HG03354 (cell line): ENCODE measurements at regions not wholly inside any gene's neighbourhood (a gene's known extent, or its start where the extent isn't known, plus 50 kb on each side); places are given as distances from the start of the nearest gene placed in this dataset.

Experiments used
- ATAC-seq: cut with Tn5 transposase; IDR thresholded peaks from one replicate; pipeline ENCODE4 v1.9.1; 2021; ENCODE audit warnings: mild to moderate bottlenecking; ENCODE audit not compliant: unreplicated experiment, poor library complexity, severe bottlenecking

DNA sequence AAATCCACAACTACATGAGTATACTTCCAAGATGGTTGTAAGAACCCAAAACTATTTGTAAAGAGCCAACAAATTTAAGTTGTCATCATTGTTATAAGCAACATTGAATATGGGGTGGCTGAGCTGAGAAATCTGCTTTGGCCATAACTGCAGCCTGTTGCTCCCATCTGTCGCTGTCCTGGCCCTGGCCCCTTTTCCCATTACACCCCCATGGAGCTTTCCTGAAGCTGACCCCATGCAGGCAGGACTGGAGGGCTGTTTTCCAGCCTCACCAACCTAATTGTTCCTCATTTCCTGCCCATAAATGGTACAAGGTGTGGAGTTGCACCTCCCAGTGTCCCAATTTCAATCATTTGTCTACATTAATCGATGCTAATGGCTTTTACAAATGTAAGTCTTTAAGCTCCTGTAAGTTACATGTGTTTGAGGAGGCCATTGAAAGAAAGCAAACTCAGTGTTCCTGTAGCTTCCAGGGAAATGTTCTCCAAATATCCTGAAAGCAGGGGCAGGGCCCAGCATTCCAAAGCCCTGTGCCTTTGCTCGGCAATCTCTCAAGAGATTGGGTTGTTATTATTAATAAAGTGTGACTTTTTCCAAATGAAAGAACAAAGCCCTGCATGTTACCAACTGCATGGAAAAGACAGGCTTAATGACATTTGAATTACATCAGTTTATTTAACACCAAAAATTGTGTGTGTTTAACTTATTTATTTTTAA is 545.9 kb downstream of the PLPP3 start:
- ATAC-seq = no peak

DNA sequence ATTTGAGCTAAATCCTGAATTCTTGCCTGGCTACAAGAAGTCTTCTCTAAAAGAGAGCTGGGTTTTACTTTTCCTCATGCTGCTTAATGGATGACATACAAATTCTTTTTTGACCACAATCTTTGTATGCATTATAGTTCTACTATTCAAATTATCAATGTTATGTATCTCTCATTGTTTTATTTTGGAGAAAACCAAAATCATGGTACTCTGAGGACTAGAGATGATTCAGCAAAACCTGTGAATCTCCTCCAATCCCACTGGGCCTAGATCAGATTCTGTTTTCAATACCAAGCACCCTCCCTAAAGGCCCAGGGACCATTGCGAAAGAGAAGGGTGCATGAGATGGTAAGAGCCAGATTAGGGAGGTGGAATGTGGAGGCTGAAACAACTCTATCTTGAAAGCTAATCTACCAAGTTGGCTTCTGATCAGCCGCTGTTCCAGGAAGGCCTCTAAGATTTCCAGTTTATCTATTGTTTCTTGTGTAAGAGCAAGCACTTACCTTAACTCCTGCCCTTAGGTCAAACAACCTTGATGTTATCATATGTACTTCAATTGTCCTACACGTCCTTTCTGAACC is 547.2 kb downstream of the PLPP3 start:
- no peak for ATAC-seq

DNA sequence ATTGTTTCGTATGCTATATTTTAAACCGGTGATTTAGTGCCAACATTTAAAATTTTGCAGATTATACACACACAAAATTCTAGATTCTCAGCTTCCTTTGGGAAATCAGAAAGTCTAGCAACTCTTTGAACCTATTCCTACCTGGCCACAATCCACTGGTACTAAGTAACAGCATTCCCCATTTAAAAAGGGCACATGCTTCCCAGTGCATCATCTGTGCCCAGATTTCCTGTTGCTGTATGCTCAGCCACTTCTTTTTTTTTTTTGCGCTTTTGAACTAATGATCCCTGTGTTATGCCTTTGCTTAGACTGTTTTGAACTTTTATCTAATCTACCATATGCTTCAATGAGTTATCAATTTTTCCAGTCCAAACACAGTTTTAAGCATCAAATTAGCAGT is 548.4 kb downstream of the PLPP3 start:
- ATAC-seq = no peak

DNA sequence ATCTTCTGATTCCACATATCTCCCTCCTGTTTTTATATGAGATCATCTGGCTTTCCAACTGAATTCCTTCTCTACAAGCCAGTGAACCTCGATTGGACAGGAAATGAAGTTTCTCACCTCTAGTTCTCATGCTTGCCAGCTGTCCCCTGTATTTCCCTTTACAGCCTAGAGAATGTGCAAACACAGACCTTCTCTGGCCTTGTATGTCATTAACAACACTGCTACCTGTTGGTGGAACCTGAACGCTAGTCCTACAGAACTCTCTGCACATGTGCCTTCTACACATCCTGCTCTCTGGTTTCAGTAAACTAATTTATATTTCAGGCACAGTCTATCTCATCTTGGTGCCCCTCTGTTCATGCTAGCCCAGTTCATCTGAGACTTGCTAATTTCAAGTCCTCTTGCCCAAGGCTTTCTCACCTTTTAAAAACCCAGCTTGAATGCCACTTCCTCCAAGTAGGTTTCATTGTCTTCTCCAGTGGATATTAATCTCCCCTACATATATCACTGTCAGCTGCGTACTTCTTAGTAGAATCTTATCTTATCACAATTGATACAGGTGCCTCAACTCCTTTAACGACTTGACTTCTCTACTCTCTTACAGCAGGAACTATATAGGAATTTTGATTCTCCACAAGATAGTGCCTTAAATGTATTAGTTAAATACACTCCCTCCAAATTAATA is 549.9 kb downstream of the PLPP3 start:
- ATAC-seq = no peak

DNA sequence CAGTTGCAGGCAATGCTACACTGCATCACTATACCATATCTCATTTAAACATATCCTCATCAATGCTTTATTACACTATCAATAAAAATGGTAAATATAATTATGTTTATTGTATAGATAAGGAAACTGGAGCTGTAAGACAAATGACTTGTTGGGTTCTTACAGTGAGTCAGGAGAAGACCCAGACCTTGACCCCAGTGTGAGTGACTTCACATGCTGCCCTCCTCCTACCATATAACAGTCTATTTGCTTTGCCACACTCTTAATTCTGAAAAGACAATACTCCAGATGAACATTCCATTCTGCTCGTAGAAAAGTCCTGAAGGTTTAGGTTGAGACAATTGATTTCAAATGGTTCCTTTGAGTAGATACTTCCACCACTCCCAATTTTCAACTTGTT is 550.5 kb downstream of the PLPP3 start:
- no peak for ATAC-seq

DNA sequence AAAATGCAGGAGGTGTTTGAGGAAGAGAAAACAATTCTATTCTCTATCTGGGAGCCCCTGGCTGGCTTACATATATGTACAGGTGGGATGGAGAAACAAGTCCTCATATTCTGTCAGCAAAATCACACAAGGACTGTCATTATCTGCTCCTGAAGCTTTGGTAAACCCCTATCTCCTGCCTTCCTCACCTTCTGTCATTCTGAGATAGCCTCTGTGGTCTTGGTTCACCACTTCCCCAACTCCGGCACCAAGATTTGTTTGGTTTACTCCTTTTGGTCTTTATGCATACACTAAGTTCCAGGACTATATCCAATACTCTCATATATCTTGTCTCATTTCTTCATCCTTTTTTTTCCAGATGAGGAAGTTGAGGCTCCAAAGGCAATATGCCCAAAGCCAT is 551.1 kb downstream of the PLPP3 start:
- ATAC-seq = no peak

DNA sequence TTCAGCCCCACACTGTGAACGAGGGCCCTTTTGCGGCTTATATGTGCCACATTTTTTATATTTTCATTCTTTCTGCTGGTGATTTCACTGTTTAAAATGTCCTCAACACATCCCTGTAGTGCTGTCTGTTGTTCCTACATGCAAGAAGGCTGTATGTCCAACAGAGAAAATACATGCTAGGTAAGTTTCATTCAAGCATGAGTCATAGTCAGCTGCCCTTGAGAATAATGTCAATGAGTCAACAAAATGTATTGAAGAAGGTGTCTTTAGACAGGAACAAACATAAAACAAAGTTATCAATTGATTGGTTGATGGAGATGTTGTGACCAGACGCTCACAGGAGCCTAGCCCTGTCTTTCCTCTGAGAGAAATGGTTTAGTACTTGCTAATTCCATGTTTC is 553.4 kb downstream of the PLPP3 start:
- no peak for ATAC-seq

DNA sequence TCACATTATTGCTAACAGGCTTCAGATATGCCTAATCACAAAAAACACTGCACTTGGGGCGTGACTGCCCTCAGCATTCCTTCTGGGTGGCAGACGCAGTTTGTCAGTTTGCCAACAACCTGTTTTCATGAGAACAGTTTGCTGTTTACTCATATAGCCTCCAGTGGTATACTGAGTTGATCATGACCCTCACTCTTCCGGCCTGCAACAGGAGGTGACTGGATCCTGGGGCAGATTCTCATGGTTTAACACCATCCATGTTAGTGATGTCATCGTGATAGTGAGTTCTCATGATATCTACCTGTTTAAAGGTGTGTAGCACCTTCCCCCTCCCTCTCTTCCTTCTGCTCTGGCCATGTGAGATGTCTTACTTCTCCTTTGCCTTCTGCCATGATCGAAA is 555.2 kb downstream of the PLPP3 start:
- no peak for ATAC-seq

DNA sequence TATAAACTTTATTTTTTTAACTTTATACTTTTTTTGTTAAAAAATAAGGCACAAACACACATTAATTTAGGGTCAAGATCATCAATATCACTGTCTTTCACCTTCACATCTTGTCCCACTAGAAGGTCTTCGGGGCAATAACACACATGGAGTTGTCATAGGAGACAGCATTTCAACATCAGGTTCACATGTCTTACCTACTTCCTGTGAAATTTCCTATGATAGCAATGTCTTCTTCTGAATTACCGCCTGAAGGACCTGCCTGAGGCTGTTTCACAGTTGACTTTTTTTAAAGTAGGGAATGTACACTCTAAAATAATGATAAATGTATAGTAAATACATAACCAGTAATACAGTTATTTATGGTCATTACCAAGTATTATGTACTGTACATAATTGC is 559.4 kb downstream of the PLPP3 start:
- no peak for ATAC-seq

DNA sequence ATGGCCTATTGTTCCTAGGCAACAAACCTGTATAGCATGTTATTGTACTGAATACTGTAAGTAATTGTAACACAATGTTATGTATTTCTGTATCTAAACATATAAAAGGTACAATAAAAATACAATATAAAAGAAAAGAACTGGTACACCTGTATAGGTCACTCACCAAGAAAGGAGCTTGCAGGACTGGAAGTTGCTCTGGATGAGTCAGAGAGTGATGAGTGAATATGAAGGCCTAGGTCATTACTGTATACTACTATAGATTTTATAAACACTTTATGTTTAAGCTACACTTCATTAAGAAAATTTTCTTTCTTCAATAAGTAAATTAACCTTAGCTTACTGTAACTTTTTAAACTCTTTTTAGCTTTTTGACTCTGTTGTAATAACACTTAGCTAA is 559.9 kb downstream of the PLPP3 start:
- no peak for ATAC-seq

DNA sequence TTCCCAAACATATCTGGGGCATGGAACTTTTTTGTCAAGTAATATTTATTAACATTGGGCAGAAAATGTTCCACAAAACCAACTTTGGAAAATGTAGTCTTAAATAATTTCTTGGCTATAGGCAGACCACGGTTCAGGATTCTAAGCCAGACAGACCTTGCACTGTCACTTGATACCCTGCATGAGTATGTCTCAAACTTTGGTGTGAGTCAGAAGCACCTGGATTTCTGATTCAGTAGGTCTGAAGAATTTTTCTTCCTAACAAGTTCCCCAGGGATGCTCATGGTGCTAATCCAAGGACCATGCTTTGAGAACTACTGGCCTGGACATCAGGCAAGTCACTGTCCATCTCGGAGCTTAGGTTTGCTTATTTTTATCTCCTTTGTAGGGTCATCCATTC is 562.0 kb downstream of the PLPP3 start:
- ATAC-seq = no peak

DNA sequence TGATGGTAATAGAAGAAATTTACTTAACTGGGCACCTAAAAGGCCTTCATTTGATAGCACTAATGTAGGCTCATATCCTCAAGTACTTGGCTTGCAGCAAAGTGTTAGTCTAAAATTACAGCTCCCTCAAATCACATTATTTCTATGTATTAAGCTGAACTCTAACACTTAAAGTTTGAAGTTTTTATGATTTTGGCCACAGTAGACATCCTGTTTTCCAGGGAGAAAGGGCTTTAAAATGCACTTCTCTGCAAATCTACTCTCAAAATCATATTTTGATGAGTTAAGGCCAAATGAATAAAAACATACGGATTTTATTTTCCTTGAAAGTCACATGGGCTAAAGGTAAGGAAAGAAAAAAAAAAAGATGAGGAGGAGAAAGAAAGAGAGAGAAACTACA is 575.5 kb downstream of the PLPP3 start:
- ATAC-seq = no peak

DNA sequence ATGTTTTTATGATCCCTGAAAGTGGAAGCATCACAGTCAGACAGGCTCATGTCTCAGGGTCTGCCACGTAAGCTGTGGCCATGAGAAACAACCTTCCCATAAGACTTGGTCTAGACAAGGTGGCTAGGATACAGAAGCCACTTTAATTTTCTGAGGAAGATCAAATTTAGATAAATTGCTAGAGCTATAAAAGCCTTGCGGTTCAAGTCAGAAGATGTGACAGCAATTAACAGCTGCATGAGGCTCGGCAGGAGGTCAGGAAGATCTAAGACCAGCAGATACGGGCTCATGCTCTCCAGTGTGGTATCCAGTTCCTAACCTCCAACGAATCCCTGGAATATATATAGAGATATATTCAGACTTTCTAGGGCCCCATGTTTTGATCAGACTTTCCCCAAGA is 577.1 kb downstream of the PLPP3 start:
- no peak for ATAC-seq

DNA sequence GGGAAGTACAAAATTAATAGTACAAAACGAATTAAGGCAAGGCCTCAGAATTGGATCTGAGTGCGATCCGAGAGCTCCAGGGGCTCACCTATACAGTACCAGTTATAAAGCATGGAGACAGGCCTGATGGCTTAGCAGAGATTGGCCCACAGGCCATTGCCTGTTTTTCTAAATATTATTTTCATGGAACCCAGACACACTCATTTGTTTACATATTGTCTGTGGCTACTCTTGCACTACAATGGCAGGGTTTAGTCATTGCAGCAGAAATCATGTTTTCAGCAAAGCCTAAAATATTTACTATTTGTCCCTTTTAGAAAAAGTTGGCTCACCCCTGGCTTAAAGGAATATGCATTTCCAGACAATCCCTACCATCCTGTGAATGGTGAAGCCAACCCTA is 578.9 kb downstream of the PLPP3 start:
- ATAC-seq = no peak

DNA sequence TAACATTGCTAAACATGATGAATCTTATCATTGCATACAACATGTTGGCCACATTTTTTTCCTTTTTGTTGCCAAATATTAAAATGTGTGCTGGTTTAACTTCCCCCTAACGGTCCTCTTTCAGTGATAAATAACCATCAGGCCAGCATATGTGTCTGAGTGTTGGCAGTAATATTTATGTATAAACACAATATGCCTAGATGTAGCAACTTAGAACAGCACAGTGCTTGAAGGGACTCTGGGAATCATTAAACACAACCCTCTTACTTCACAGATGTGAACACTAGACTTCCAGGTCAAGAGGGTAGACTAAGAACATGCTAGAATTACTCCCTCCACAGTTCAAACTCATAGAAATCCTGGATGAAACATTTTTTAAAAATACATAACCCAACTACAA is 581.8 kb downstream of the PLPP3 start:
- no peak for ATAC-seq

DNA sequence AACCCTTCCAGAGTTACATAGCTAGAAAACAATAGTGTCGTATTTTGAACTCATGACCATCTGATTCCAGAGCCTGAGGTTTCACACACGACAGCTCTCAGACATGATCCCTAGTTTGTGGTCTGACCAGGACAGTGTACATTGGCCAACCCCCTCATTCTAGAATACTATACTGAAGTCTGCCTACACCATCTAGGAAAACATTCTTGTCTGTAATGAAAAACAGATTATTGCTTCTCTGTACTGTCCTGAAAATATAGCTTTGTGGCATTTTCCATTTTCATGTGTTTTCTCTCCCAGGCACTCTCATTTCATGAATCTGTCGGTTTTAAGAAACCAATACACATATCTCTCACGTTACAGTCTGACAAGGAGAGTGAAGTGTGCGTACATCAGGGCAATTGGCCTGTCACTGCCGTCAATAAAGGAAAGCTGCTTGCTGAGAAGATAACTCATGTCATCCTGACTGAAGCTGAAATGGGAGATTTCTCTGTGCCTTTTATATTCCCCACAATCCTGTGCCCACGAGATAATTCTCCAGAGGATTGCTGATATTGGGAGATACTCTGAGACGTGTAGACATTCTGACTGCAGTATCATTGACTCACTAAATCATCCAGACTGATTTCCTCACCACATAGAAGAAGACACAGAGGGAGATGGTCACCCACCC is 585.6 kb downstream of the PLPP3 start:
- no peak for ATAC-seq

DNA sequence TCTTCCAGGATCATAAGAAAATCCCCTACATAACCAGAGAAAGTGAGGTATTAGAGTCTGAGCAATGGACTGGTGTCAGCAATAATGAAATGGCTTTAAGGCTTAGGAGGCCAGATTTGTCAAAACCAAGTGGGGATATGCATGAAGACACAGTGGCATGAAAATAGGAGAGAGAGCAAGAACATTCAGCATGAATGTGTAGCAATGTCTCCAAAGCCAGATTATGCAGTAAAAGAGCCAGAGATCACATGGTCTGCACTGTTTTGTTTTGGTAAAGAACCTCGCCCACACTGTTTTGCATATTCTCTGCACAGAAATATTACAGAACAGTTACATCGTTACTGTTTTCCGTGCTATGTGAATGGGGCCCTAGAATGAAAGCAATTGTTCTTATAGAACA is 589.4 kb downstream of the PLPP3 start:
- ATAC-seq = no peak

DNA sequence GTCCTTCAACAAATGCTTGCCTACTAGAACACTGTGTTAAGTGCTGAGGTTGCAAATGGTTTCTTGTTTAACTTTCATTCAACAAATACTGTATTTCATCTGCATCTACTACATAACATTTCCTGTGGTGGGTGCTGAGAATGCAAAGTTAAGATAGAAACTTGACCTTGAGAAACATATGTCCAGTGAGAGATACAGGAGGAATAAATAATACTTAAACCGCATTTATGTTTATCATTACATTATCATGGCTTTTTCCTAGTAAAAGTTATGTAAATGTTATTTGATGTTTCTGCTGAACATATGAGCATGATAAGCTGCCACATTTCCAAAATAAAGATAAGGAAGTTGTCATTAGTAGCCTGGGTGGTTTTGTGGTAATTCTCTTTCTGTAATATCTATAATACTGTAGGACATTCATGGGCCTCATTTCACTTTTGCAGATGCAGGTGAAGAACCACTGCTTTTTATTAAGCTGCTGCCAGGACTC is 590.4 kb downstream of the PLPP3 start:
- no peak for ATAC-seq

DNA sequence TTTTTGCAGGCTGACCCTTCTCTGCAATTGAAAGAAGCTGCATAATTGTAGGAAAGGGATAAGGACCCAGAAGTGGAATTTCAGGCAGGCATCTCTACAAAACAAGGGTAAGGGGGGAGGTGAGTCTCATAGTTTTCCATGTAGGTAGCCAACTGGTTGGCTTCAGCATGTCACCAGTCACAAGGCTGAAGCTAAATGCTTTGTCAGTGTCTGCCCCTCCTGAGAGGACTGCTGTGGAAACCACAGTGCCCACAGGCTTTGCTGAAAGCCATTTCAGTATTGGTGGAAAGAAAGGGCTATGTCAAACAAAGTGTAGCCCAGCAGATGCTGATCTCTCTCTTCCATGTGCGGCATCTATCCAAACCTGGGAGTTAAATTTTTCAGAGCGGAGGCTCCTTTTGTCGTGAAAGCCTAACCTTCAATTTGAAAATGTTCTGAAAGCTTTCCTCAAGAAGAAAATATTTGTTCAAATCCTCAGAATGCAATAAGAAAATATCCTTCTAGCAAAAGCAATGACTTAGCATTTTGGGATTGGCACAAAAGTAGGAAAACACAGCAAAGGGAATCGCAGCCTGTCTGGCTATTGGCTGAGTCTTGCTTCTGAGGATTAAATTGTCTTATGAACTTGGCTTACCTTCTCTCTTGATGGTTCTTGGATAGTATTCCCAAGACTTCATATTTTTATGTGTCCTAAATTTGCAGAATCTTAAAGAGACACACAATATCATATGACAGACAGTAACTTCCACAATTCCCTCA is 591.7 kb downstream of the PLPP3 start:
- ATAC-seq = no peak

DNA sequence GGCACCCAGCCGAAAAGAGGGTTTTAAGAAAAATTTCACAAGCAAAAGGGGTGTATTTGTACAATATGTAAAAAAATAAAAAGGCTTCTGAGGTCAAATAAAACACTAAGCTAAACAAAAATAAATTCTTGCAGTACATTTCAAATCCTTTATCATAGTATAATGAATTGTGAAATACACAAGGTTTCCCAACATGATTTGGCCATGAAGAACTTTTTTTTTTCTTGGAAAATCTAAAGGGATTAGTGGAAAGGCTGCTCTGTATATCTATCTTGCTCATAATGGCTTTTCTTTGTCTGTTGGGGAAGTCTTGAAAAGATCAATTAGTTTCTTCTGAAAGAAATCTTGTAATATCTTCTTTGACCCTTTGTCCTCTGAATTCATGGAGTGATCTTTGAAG is 593.4 kb downstream of the PLPP3 start:
- ATAC-seq = no peak
